ENCODE measurements at regions not wholly inside any gene's neighbourhood (a gene's known extent, or its start where the extent isn't known, plus 50 kb on each side); places are given as distances from the start of the nearest gene placed in this dataset.

- Histone ChIP-seq H3K9me3 (replicated peaks; ENCODE audit: control insufficient read depth, insufficient read depth, low read length) (no peaks in the 10 kb centered on the region), H4K20me1 (ENCODE audit: control insufficient read depth, insufficient read depth) (no peaks in the 10 kb centered on the region), H3K4me3 (no peak overlapping the region), H3K79me2 (ENCODE audit: control insufficient read depth, insufficient read depth, low read length) (no peaks in the 10 kb centered on the region), H3K9ac (ENCODE audit: control insufficient read depth, insufficient read depth, low read length) (no peak overlapping the region), H3K27me3 (replicated peaks in 1 of 2; ENCODE audit: control insufficient read depth in 2 of 2, insufficient read depth in 2 of 2, low read length in 1 of 2) (no peaks in the 10 kb centered on the region), H3K4me2 (ENCODE audit: control insufficient read depth, insufficient read depth) (no peak overlapping the region), H3K4me1 (ENCODE audit: control insufficient read depth, insufficient read depth, low read length) (no peaks in the 10 kb centered on the region), H2AFZ (ENCODE audit: control insufficient read depth, low read depth, low read length) (no peak overlapping the region), H3K36me3 (ENCODE audit: control insufficient read depth in 2 of 2, insufficient read depth in 2 of 2, low read length in 1 of 2) (no peaks in the 10 kb centered on the region), H3K27ac (ENCODE audit: control insufficient read depth, insufficient read depth) (no peak overlapping the region)
- intact Hi-C loops (cut with micrococcal nuclease; ENCODE audit: unreplicated experiment) (no loop called here), in situ Hi-C loops (cut with MboI) (no loop called here)
- DNase-seq (ENCODE audit: low read depth, low spot score) (no peak), ATAC-seq (no peak), FAIRE-seq (no peak)
- CTCF ChIA-PET, result no interaction called here
- no TSS peak for BruUV-seq (replicated peaks)
- POLR2A ChIA-PET, result no interaction called here
- RAD21 ChIA-PET (ENCODE audit: unreplicated experiment), result no interaction called here
- SMC1A ChIA-PET (ENCODE audit: uncharacterized antibody, unreplicated experiment), result no interaction called here
- 11% methylated on average over 2 of the region's 2 CpGs for WGBS (ENCODE audit: insufficient coverage, insufficient replicate concordance, low lambda C conversion rate, missing lambda C conversion rate)
- TF ChIP-seq PAX8 (IDR thresholded peaks at IDR 0.05), result no peak
- no peak for TF ChIP-seq ESRRA (IDR thresholded peaks at IDR 0.05; ENCODE audit: low read length)
- no peak for TF ChIP-seq SREBF1 (IDR thresholded peaks at IDR 0.05; ENCODE audit: low read length)
- no peak for TF ChIP-seq CUX1 (IDR thresholded peaks at IDR 0.05; ENCODE audit: insufficient replicate concordance, low read depth, low read length)
- TF ChIP-seq RELB (IDR thresholded peaks at IDR 0.05; ENCODE audit: low read depth), result no peak
- TF ChIP-seq STAT1 (conservative IDR thresholded peaks at IDR 0.05), result no peak
- TF ChIP-seq TCF3 (IDR thresholded peaks at IDR 0.05; ENCODE audit: borderline replicate concordance, insufficient read depth, low read depth, low read length), result no peak
- no peak for TF ChIP-seq MEF2A (IDR thresholded peaks at IDR 0.05; ENCODE audit: insufficient read depth, low read depth, low read length)
- TF ChIP-seq EZH2 (IDR thresholded peaks at IDR 0.05; ENCODE audit: borderline replicate concordance, control insufficient read depth, low read depth, low read length), result no peak
- no peak for TF ChIP-seq IKZF2 (IDR thresholded peaks at IDR 0.05)
- TF ChIP-seq KAT2A (conservative IDR thresholded peaks at IDR 0.05; ENCODE audit: control insufficient read depth, low read depth, low read length), result no peak
- no peak for TF ChIP-seq IRF5 (IDR thresholded peaks at IDR 0.05; ENCODE audit: borderline replicate concordance)
- no peak for TF ChIP-seq HDAC6 (IDR thresholded peaks at IDR 0.05; ENCODE audit: unreplicated experiment)
- no peak for TF ChIP-seq REST (IDR thresholded peaks at IDR 0.05; ENCODE audit: low read depth, low read length)
These were observed 586.4 kb downstream of the MAT2B start for GRCh38 chr5:164091836-164092235.

Data from GM12878 (cell line).